HepG2 (cell line): ENCODE measurements at regions not wholly inside any gene's neighbourhood (a gene's known extent, or its start where the extent isn't known, plus 50 kb on each side); places are given as distances from the start of the nearest gene placed in this dataset.

ENCODE experiments used
- HNF4A ChIP-seq: sonication (generic); formaldehyde crosslinking; IDR thresholded peaks from 2 replicates; pipeline ENCODE4 v1.4.0; 2020; ENCODE audit warnings: missing genetic modification reagents
- MYC ChIP-seq: sonication (generic); formaldehyde crosslinking; IDR thresholded peaks from 2 replicates; pipeline ENCODE4 v1.9.0; 2021; ENCODE audit warnings: missing genetic modification reagents, borderline replicate concordance
- NCOA2 ChIP-seq: sonication (generic); formaldehyde crosslinking; IDR thresholded peaks from 2 replicates; pipeline ENCODE4 v1.8.0; 2022; ENCODE audit warnings: inconsistent platforms
- NFKBIZ ChIP-seq: IDR thresholded peaks from 2 replicates; pipeline ENCODE4 v1.6.1; 2018; ENCODE audit warnings: missing genetic modification reagents, missing compliant biosample characterization
- RNF219 ChIP-seq: sonication (generic); formaldehyde crosslinking; IDR thresholded peaks from 2 replicates; pipeline ENCODE4 v1.5.0; 2020; ENCODE audit warnings: mild to moderate bottlenecking, missing genetic modification reagents
- SETDB1 ChIP-seq: sonication (generic); formaldehyde crosslinking; IDR thresholded peaks from 2 replicates; pipeline ENCODE4 v1.5.1; 2020; ENCODE audit warnings: missing genetic modification reagents, mild to moderate bottlenecking, borderline replicate concordance
- TBX2 ChIP-seq: sonication (generic); formaldehyde crosslinking; IDR thresholded peaks from 2 replicates; pipeline ENCODE4 v1.5.0; 2020; ENCODE audit warnings: missing genetic modification reagents, mild to moderate bottlenecking, borderline replicate concordance
- THAP9 ChIP-seq: sonication (generic); formaldehyde crosslinking; IDR thresholded peaks from 2 replicates; pipeline ENCODE4; 2020; ENCODE audit warnings: missing genetic modification reagents, mild to moderate bottlenecking, borderline replicate concordance
- ZBTB7B ChIP-seq: sonication (generic); formaldehyde crosslinking; IDR thresholded peaks from 2 replicates; pipeline ENCODE4 v1.4.0; 2020; ENCODE audit warnings: missing genetic modification reagents
- ZNF34 ChIP-seq: sonication (generic); formaldehyde crosslinking; IDR thresholded peaks from 2 replicates; pipeline ENCODE4 v1.4.0; 2020; ENCODE audit warnings: mild to moderate bottlenecking, missing genetic modification reagents, borderline replicate concordance
- TF ChIP-seq, protein P1 (sequence below): sonication (generic); formaldehyde crosslinking; IDR thresholded peaks from 2 replicates; pipeline ENCODE4 v1.4.0; 2020; ENCODE audit warnings: missing genetic modification reagents
- TF ChIP-seq, protein P2 (sequence below): sonication (generic); IDR thresholded peaks from 2 replicates; pipeline ENCODE4 v1.6.1; 2016; ENCODE audit warnings: low read depth, borderline replicate concordance

- TF ChIP-seq THAP9 (CRISPR knock-in tag) (0 out of 2 replicates have a peak, but pooled peaks have one; percentile 40), RNF219 (CRISPR knock-in tag) (no peak), ZBTB7B (CRISPR knock-in tag) (0 out of 2 replicates have a peak, but pooled peaks have one; percentile 46), NCOA2 (CRISPR knock-in tag) (no peak), SETDB1 (no peak; the same call in 1 of the 2 replicates), MYC (CRISPR knock-in tag) (peak; percentile 79), ZNF34 (CRISPR knock-in tag) (no peak), TBX2 (CRISPR knock-in tag) (no peak), NFKBIZ (CRISPR knock-in tag) (no peak), HNF4A (CRISPR knock-in tag) (peak; percentile 57)
- TF ChIP-seq, protein P1, sequence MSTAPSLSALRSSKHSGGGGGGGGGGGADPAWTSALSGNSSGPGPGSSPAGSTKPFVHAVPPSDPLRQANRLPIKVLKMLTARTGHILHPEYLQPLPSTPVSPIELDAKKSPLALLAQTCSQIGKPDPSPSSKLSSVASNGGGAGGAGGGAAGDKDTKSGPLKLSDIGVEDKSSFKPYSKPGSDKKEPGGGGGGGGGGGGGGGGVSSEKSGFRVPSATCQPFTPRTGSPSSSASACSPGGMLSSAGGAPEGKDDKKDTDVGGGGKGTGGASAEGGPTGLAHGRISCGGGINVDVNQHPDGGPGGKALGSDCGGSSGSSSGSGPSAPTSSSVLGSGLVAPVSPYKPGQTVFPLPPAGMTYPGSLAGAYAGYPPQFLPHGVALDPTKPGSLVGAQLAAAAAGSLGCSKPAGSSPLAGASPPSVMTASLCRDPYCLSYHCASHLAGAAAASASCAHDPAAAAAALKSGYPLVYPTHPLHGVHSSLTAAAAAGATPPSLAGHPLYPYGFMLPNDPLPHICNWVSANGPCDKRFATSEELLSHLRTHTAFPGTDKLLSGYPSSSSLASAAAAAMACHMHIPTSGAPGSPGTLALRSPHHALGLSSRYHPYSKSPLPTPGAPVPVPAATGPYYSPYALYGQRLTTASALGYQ (CRISPR knock-in tag), result no peak
- TF ChIP-seq, protein P2, sequence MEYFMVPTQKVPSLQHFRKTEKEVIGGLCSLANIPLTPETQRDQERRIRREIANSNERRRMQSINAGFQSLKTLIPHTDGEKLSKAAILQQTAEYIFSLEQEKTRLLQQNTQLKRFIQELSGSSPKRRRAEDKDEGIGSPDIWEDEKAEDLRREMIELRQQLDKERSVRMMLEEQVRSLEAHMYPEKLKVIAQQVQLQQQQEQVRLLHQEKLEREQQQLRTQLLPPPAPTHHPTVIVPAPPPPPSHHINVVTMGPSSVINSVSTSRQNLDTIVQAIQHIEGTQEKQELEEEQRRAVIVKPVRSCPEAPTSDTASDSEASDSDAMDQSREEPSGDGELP, result no peak
Measured at GRCh38 chr2:117470311-117471095, 344.0 kb upstream of the DDX18 start (continued).
